CD14-positive monocyte (primary cell): ENCODE measurements at regions not wholly inside any gene's neighbourhood (a gene's known extent, or its start where the extent isn't known, plus 50 kb on each side); places are given as distances from the start of the nearest gene placed in this dataset.

Experiments used
- DNase-seq, 3 donors: peaks; one replicate each; pipeline ENCODE4 v3.0.0-alpha.2; 2011 to 2022
- H2AFZ ChIP-seq: 2 replicates; pipeline ENCODE4 v1.6.0; 2012; ENCODE audit warnings: mild to moderate bottlenecking, low read depth, low read length, inconsistent platforms; ENCODE audit not compliant: insufficient read depth, poor library complexity, severe bottlenecking
- H3K27ac ChIP-seq, 2 donors: 1 replicate in 1 of 2; 2 replicates in 1 of 2; pipeline ENCODE4 v1.5.1; 2012 to 2013; ENCODE audit warnings: low read length in 2 of 2, control low read depth in 1 of 2, inconsistent platforms in 1 of 2, low read depth in 1 of 2, mild to moderate bottlenecking in 1 of 2
- H3K27me3 ChIP-seq, 2 donors: one replicate each; pipeline versions ENCODE4 v1.6.0 to v1.6.1; 2011 to 2013; ENCODE audit warnings: low read length in 2 of 2; ENCODE audit not compliant: control insufficient read depth in 2 of 2, insufficient read depth in 2 of 2
- H3K36me3 ChIP-seq, 2 donors: replicated peaks in 1 of 2; 1 replicate in 1 of 2; 2 replicates in 1 of 2; pipeline versions ENCODE4 v1.5.1 to v1.6.1; 2012 to 2013; ENCODE audit warnings: low read length in 2 of 2, control low read depth in 1 of 2, inconsistent platforms in 1 of 2, mild to moderate bottlenecking in 1 of 2; ENCODE audit not compliant: insufficient read depth in 2 of 2, control insufficient read depth in 1 of 2
- H3K4me1 ChIP-seq, 2 donors: 1 replicate in 1 of 2; 2 replicates in 1 of 2; pipeline versions ENCODE4 v1.5.1 to v1.6.1; 2012 to 2013; ENCODE audit warnings: low read length in 2 of 2, control low read depth in 1 of 2, inconsistent platforms in 1 of 2, mild to moderate bottlenecking in 1 of 2, moderate library complexity in 1 of 2; ENCODE audit not compliant: insufficient read depth in 2 of 2, control insufficient read depth in 1 of 2
- H3K4me2 ChIP-seq: replicated peaks from 2 replicates; pipeline ENCODE3; 2012; ENCODE audit warnings: low read length, moderate library complexity, mild to moderate bottlenecking; ENCODE audit not compliant: poor library complexity, severe bottlenecking; ENCODE audit errors: extremely low read depth
- H3K4me3 ChIP-seq, 3 experiments: fragments of 200-600 bp in 1 of 3; sonication (generic) in 1 of 3; replicated peaks in 1 of 3; 1 replicate in 2 of 3; 2 replicates in 1 of 3; pipeline ENCODE4 v1.5.1; 2011 to 2013; ENCODE audit warnings: low read length in 3 of 3, mild to moderate bottlenecking in 3 of 3, control low read depth in 2 of 3, low read depth in 2 of 3, inconsistent platforms in 1 of 3, moderate library complexity in 1 of 3
- H3K79me2 ChIP-seq: 2 replicates; pipeline ENCODE4 v1.6.0; 2012; ENCODE audit warnings: mild to moderate bottlenecking, control low read depth, inconsistent platforms, low read length, moderate library complexity; ENCODE audit not compliant: insufficient read depth
- H3K9ac ChIP-seq: 2 replicates; pipeline ENCODE4 v1.6.0; 2017; ENCODE audit warnings: low read length, mild to moderate bottlenecking; ENCODE audit not compliant: insufficient read depth, poor library complexity, severe bottlenecking
- H3K9me3 ChIP-seq, 2 donors: replicated peaks in 1 of 2; 1 replicate in 1 of 2; 2 replicates in 1 of 2; pipeline versions ENCODE4 v1.5.1 to v1.6.1; 2012 to 2013; ENCODE audit warnings: low read length in 2 of 2, control low read depth in 1 of 2; ENCODE audit not compliant: control insufficient read depth in 1 of 2, insufficient read depth in 1 of 2
- H4K20me1 ChIP-seq: 2 replicates; pipeline ENCODE4 v1.6.0; 2012; ENCODE audit warnings: mild to moderate bottlenecking, low read length, control low read depth, moderate library complexity; ENCODE audit not compliant: insufficient read depth
- H3K27ac Mint-ChIP-seq, 7 donors: one replicate each; pipeline ENCODE4 v1.8.0; 2020; ENCODE audit warnings: mild to moderate bottlenecking in 7 of 7, mixed read lengths in 7 of 7, moderate library complexity in 6 of 7, inconsistent platforms in 2 of 7
- H3K27me3 Mint-ChIP-seq, 3 donors: one replicate each; pipeline ENCODE4 v1.8.0; 2021 to 2022; ENCODE audit warnings: low read depth in 3 of 3, mild to moderate bottlenecking in 3 of 3, mixed read lengths in 3 of 3, moderate library complexity in 3 of 3, inconsistent platforms in 1 of 3
- H3K36me3 Mint-ChIP-seq, 2 donors: one replicate each; pipeline ENCODE4 v1.8.0; 2020; ENCODE audit warnings: mixed read lengths in 2 of 2, inconsistent platforms in 1 of 2, mild to moderate bottlenecking in 1 of 2
- H3K4me1 Mint-ChIP-seq: one replicate; pipeline ENCODE4 v1.8.0; 2020; ENCODE audit warnings: mild to moderate bottlenecking, mixed read lengths
- H3K4me3 Mint-ChIP-seq, 2 donors: one replicate each; pipeline ENCODE4 v1.8.0; 2020; ENCODE audit warnings: mild to moderate bottlenecking in 2 of 2, mixed read lengths in 2 of 2, moderate library complexity in 1 of 2
- H3K9me3 Mint-ChIP-seq, 7 donors: one replicate each; pipeline ENCODE4 v1.8.0; 2020 to 2022; ENCODE audit warnings: mixed read lengths in 7 of 7, mild to moderate bottlenecking in 6 of 7, moderate library complexity in 6 of 7, inconsistent platforms in 2 of 7
- CTCF ChIP-seq: fragments of 200-600 bp; IDR thresholded peaks from one replicate; pipeline ENCODE4 v1.8.0; 2022; ENCODE audit warnings: antibody characterized with exemption, mild to moderate bottlenecking
- WGBS: methylation state at CpG from one replicate; pipeline ENCODE4 v1.1.5; 2013; ENCODE audit warnings: missing lambda C conversion rate; ENCODE audit not compliant: insufficient coverage; 5-methylcytosine and 5-hydroxymethylcytosine counted together
- intact Hi-C, 2 donors: fragments of 100-400 bp; cut with micrococcal nuclease; formaldehyde crosslinking; loops; one replicate each; pipeline versions ENCODE4 v1.15.0 to v1.15.1; 2023

GRCh38 chr15:61387675-61388074 is 158.6 kb upstream of the RORA start:
- DNase-seq: no peak
- peaks cover 0 to 6% of the 10 kb centered on the region in 2 donors for H3K9me3 ChIP-seq
- no peak overlapping the region for H3K4me2 ChIP-seq
- no peaks in the 10 kb centered on the region for H3K36me3 Mint-ChIP-seq
- H3K4me3 ChIP-seq: no peak overlapping the region
- no peaks in the 10 kb centered on the region for H3K4me1 Mint-ChIP-seq
- no peak overlapping the region for H3K27ac ChIP-seq
- H3K9ac ChIP-seq: no peak overlapping the region
- TF ChIP-seq CTCF: no peak
- no peak overlapping the region for H3K4me3 Mint-ChIP-seq
- intact Hi-C loops: no loop called here
- no peaks in the 10 kb centered on the region for H3K36me3 ChIP-seq
- H3K79me2 ChIP-seq: no peaks in the 10 kb centered on the region
- no peaks in the 10 kb centered on the region for H4K20me1 ChIP-seq
- H2AFZ ChIP-seq: no peak overlapping the region
- H3K27me3 Mint-ChIP-seq: peaks cover 0 to 2% (median 1%) of the 10 kb centered on the region in 3 donors
- peaks cover 0 to 12% (median 5%) of the 10 kb centered on the region in 7 donors for H3K9me3 Mint-ChIP-seq
- H3K27ac Mint-ChIP-seq: no peak overlapping the region
- no peaks in the 10 kb centered on the region for H3K4me1 ChIP-seq
- H3K27me3 ChIP-seq: no peaks in the 10 kb centered on the region

- H3K4me2 ChIP-seq: no peak overlapping the region
- no peaks in the 10 kb centered on the region for H3K27me3 ChIP-seq
- peaks cover 0 to 1% (median 0%) of the 10 kb centered on the region in 3 donors for H3K27me3 Mint-ChIP-seq
- H3K4me3 ChIP-seq: no peak overlapping the region
- intact Hi-C loops: no loop called here
- H3K79me2 ChIP-seq: no peaks in the 10 kb centered on the region
- peaks cover 2 to 11% (median 4%) of the 10 kb centered on the region in 7 donors for H3K9me3 Mint-ChIP-seq
- no peaks in the 10 kb centered on the region for H3K36me3 ChIP-seq
- H3K27ac Mint-ChIP-seq: no peak overlapping the region
- no peak for DNase-seq
- WGBS: 100% methylated on average over 1 of the region's 2 CpGs
- H3K27ac ChIP-seq: no peak overlapping the region
- H3K4me1 ChIP-seq: no peaks in the 10 kb centered on the region
- H3K4me1 Mint-ChIP-seq: no peaks in the 10 kb centered on the region
- H3K9me3 ChIP-seq: peaks cover 0 to 6% of the 10 kb centered on the region in 2 donors
- H3K4me3 Mint-ChIP-seq: no peak overlapping the region
- TF ChIP-seq CTCF: no peak
- no peaks in the 10 kb centered on the region for H3K36me3 Mint-ChIP-seq
- no peaks in the 10 kb centered on the region for H4K20me1 ChIP-seq
- H3K9ac ChIP-seq: no peak overlapping the region
- no peak overlapping the region for H2AFZ ChIP-seq
Measured at GRCh38 chr15:61383421-61383820, 154.3 kb upstream of the RORA start.
